ENCODE measurements at regions not wholly inside any gene's neighbourhood (a gene's known extent, or its start where the extent isn't known, plus 50 kb on each side); places are given as distances from the start of the nearest gene placed in this dataset.

DNA sequence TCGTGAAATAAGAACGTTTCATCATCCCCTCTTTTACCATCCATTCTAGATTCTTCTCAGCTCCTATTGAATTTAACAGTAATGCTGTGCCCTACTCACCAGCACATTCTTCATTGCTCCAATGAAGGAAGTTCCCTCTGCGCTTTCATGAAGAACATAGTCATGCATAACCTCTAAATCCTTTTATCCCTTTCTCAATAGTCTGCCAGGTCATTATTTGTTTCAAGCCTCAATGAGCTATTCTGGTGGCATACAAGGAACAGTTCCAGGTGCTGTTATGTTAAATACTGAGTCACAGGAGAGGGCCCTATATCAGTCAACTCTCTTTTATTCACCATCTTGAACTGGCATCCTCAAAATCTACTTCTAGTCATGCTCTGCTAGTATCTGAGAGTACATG lies 381.0 kb downstream of the GPATCH2 start:
- Histone ChIP-seq H3K4me1 (no peaks in the 10 kb centered on the region), H3K9me3 (no peaks in the 10 kb centered on the region), H3K36me3 (no peaks in the 10 kb centered on the region), H3K27me3 (no peaks in the 10 kb centered on the region), H3K4me3 (no peak overlapping the region), H3K27ac (no peak overlapping the region)
- TF ChIP-seq POLR2A (IDR thresholded peaks at IDR 0.05), result no peak
- TF ChIP-seq, protein P1, sequence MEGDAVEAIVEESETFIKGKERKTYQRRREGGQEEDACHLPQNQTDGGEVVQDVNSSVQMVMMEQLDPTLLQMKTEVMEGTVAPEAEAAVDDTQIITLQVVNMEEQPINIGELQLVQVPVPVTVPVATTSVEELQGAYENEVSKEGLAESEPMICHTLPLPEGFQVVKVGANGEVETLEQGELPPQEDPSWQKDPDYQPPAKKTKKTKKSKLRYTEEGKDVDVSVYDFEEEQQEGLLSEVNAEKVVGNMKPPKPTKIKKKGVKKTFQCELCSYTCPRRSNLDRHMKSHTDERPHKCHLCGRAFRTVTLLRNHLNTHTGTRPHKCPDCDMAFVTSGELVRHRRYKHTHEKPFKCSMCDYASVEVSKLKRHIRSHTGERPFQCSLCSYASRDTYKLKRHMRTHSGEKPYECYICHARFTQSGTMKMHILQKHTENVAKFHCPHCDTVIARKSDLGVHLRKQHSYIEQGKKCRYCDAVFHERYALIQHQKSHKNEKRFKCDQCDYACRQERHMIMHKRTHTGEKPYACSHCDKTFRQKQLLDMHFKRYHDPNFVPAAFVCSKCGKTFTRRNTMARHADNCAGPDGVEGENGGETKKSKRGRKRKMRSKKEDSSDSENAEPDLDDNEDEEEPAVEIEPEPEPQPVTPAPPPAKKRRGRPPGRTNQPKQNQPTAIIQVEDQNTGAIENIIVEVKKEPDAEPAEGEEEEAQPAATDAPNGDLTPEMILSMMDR (IDR thresholded peaks at IDR 0.05), result no peak
- intact Hi-C loops (cut with DNase I), result no loop called here
- no peak for ATAC-seq
- 54% methylated on average over 3 of the region's 3 CpGs for WGBS (ENCODE audit: insufficient coverage, low coverage, low lambda C conversion rate, missing lambda C conversion rate)
- DNase-seq, result no peak

DNA sequence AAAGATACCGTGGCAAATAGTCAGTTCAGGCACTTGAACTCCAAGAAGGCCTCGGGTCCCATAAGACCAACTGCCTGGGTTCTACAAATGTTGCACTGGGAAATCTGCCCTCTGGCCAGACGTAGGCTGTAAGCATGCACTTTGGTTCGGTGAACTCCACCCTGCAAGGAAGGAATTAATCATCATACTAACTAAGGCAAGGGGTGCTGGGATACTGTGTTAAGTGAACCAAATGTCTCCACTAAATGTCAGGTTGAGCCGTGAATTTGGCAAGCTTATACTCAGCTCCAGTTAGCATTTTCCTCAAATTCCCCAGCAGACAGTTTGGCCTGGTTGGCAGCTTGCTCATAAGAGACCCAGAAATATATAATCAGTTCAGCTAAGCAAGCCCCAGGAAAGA lies 385.9 kb downstream of the GPATCH2 start:
- TF ChIP-seq POLR2A (IDR thresholded peaks at IDR 0.05), result no peak
- TF ChIP-seq, protein P1 (IDR thresholded peaks at IDR 0.05), result no peak
- intact Hi-C loops (cut with DNase I), result no loop called here
- Histone ChIP-seq H3K27me3 (no peaks in the 10 kb centered on the region), H3K4me1 (no peaks in the 10 kb centered on the region), H3K9me3 (no peaks in the 10 kb centered on the region), H3K4me3 (no peak overlapping the region), H3K36me3 (no peaks in the 10 kb centered on the region), H3K27ac (no peak overlapping the region)
- 54% methylated on average over 5 of the region's 5 CpGs for WGBS (ENCODE audit: insufficient coverage, low coverage, low lambda C conversion rate, missing lambda C conversion rate)
- ATAC-seq, result no peak
- no peak for DNase-seq

DNA sequence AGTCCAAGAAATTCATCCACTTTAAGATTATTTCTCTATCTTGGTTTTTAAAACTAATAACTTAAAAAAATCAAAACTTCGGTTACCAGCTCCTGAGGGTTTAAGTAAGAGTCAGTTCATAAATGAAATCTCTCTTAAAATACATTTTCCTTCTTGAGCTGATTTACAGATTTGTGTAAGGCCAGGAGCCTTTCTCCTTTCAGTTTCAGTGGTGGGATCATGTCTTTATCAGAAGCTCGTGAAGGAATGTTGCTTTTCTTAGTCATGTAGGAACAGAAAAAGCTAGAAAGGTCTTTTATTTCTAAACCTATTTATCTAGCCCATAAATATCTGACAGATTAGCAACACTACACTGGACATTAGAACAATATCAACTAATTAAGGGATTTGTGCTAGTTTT lies 390.2 kb downstream of the GPATCH2 start:
- intact Hi-C loops (cut with DNase I), result no loop called here
- TF ChIP-seq, protein P1 (IDR thresholded peaks at IDR 0.05), result no peak
- TF ChIP-seq POLR2A (IDR thresholded peaks at IDR 0.05), result no peak
- 27% methylated on average over 2 of the region's 2 CpGs for WGBS (ENCODE audit: insufficient coverage, low coverage, low lambda C conversion rate, missing lambda C conversion rate)

DNA sequence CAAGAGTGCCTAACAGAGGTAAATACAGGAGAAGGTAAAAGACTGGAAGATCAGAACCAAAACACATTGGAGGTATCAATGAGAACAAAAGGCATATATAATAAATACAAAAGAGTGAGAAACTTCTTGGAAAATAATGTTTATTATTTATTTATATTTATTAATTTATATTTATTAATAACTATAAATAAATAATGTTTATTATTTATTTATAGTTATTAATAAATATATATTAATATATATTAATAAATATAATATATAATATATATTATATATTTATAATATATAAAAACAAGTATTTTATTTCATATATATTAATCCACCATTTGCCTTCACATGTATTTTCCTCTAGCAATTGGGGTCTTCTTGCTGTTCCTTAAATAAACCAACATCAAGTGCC lies 391.9 kb downstream of the GPATCH2 start:
- H3K27me3 ChIP-seq, result no peaks in the 10 kb centered on the region
- H3K27ac ChIP-seq, result no peak overlapping the region
- TF ChIP-seq, protein P1 (IDR thresholded peaks at IDR 0.05), result no peak
- no peak for TF ChIP-seq POLR2A (IDR thresholded peaks at IDR 0.05)
- H3K4me1 ChIP-seq, result no peaks in the 10 kb centered on the region
- H3K36me3 ChIP-seq, result no peaks in the 10 kb centered on the region
- intact Hi-C loops (cut with DNase I), result no loop called here
- DNase-seq (no peak), ATAC-seq (no peak)
- H3K9me3 ChIP-seq, result no peaks in the 10 kb centered on the region
- H3K4me3 ChIP-seq, result no peak overlapping the region

More for the DNA sequence above, 390.2 kb downstream of the GPATCH2 start:
- Histone ChIP-seq H3K4me1 (no peaks in the 10 kb centered on the region), H3K36me3 (no peaks in the 10 kb centered on the region), H3K27ac (no peak overlapping the region), H3K9me3 (no peaks in the 10 kb centered on the region), H3K27me3 (no peaks in the 10 kb centered on the region), H3K4me3 (no peak overlapping the region)
- DNase-seq, result no peak
- no peak for ATAC-seq

DNA sequence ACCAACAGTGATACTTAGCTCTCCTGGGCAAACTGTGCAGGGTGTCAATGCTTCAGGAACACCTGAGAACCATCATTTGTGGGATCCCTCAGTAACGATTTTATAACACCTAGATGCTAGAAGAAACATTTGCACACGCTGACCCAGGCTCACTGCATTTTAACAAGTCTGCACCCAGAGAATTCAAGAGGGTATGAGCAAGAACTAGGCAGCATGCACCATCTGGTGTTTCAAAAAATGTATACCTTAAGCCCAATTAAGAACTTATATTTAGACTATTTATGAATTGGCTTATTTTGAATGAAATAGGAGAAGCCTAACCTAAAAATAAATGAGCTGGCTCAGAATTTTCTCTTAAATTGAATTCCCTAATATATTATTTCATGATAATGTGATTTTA lies 400.5 kb downstream of the GPATCH2 start:
- Histone ChIP-seq H3K4me3 (no peak overlapping the region), H3K9me3 (no peaks in the 10 kb centered on the region), H3K4me1 (peaks cover 0 to 8% (median 0%) of the 10 kb centered on the region in 4 donors), H3K36me3 (no peaks in the 10 kb centered on the region), H3K27ac (no peak overlapping the region), H3K27me3 (no peaks in the 10 kb centered on the region)
- 36% methylated on average over 2 of the region's 2 CpGs for WGBS (ENCODE audit: insufficient coverage, low coverage, low lambda C conversion rate, missing lambda C conversion rate)
- TF ChIP-seq POLR2A (IDR thresholded peaks at IDR 0.05), result no peak
- TF ChIP-seq, protein P1 (IDR thresholded peaks at IDR 0.05), result no peak
- ATAC-seq (no peak), DNase-seq (no peak)
- intact Hi-C loops (cut with DNase I), result no loop called here
